H4 (cell line): ENCODE measurements at regions not wholly inside any gene's neighbourhood (a gene's known extent, or its start where the extent isn't known, plus 50 kb on each side); places are given as distances from the start of the nearest gene placed in this dataset.
"Not testable (repeated sequence)": the region's sequence is repeated elsewhere in the genome, so short reads cannot be mapped to it uniquely, and the experiment has no call there.

Source experiments
- DNase-seq: peaks from one replicate; pipeline ENCODE4 v3.0.0-alpha.2; 2015; ENCODE audit warnings: low spot score

DNA sequence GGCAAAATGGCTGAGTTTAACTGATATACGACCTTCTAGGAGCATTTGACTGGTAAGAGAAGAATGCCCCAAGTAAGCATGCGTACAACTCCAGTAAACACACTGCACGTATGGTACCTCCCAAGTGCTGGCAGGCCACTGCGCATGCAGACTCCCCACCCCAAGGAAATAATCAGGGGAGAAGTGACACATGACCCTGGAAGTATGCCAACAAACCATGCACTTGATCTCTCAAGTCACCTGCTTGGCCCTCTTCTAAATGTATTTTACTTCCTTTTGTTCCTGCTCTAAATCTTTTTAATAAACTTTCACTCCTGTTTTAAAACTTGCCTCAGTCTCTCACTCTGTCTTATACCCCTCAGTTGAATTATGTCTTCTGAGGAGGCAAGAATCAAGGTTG, 129.8 kb upstream of the COL5A2 start:
- DNase-seq = no peak

DNA sequence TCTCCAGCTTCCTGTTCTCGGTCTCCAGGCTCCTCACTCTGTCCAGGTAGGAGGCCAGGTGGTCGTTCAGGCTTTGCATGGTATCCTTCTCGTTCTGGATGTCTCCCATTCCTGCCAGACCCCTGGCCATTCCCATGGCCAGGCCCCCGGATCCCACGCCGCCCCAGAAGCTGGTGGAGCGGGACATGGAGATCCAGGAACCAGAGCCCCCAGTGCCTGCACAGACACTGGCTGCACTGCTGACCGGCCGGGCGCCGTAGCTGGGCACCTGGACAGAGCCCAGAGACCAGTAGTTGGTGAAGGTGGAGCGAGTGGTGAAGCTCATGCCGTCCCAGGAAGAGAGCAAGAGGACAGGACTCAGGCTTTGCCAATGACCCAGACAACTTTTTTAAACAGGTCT, 129.1 kb upstream of the WDR75 start:
- no peak for DNase-seq

DNA sequence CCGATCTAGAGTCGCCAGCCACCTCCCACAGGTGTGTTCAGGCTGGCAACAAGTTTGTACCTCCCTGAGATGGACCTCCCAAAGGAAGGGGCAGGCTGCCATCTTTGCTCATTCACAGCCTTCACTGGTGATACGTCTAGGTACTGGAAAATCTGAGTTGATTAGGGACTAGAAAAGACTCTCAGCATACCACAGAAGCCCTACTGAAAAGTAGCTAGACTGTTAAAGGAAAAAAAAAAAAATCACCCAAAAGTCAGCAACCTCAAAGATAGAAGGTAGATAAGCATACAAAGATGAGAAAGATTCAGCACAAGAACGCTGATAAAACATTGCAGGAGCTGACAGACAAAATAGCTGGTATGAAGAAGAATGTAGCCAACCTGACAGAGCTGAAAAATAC, 128.6 kb upstream of the WDR75 start:
- no peak for DNase-seq

DNA sequence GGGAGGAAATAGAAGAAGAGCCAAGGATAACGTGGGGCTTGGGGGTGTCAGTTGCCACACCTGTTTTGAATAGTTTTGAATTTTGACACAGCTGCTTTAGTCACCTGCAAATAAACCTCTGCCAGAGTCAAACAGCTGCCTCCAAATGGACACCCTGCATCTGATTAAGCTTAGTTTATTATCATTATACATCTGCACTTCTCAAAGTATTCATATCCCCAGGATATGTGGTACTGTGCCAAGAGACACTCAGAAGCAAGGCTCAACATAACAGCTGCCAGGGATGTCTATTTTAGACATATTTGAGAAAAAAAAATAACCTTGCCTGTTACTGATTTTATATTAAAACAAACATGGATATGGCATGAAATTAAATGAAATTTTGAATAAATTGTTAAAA, 122.5 kb upstream of the WDR75 start:
- DNase-seq = no peak

DNA sequence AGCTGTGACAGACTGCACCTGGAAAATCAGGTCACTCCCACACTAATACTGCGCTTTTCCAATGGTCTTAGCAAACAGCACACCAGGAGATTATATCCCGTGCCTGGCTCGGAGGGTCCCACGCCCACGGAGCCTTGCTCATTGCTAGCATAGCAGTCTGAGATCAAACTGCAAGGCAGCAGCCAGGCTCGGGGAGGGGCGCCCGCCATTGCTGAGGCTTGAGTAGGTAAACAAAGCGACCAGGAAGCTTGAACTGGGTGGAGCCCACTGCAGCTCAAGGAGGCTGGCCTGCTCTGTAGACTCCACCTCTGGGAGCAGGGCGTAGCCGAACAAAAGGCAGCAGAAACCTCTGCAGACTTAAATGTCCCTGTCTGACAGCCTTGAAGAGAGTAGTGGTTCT, 121.8 kb upstream of the WDR75 start:
- DNase-seq = not testable (repeated sequence)

DNA sequence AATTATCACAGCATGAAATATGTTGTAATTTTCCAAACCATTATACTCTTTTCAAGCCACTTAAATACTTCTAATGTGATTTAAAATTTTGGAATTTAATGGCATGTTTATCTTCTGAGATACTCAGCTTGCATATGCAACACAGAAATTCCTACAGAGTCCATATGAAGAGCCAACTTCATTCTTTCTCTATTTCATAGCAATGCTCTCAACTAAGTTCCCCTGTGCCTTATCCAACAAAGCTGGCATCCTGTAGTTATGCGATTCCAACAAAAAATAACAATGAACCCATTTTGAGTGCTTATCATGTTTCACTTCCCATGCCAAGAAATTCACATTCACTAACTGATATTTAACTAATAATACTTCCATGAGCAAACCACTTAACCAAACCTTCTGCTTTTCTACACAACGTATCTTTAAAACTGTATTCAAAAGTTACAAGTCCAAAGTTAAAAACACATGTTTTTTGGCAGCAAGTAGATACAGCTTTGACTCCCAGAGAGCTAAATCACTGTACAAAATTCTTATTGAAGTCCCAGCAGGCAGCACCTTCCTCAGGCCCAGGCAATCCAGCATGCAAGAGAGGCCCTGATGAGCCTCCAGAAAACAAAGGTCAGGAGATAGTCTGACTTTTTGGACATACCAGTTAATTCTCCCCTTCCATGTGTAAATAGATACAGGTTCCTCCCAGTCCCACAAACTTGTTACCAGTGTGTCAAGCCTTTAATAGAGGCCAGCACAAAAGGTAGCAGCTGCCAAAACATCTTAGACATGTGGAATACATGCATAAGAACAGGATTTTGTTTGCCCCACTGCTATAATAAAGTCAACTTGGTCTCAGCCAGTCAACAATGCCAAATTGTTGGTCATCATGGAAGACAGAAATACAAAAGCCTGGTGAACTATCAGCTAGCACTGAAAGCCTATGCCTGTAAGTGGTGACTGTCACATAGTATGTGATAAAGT, 113.1 kb upstream of the WDR75 start:
- DNase-seq = no peak

DNA sequence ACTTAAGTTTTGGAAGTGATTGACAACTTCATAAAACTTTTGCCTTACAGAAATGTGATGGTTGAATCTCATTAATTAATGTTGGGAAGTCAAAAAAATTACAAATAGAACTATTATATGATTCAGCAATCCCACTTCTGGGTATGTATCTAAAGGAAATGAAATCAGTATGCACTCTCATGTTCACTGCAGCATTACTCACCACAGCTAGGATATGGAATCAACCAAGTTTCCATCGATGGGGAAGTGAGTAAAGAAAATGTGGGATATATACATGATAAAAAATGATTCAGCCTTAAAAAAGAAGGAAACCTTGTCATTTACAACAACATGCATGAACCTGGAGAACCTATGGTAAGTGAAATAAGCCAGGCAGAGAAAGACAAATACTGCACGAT, 112.4 kb upstream of the WDR75 start:
- DNase-seq = no peak

DNA sequence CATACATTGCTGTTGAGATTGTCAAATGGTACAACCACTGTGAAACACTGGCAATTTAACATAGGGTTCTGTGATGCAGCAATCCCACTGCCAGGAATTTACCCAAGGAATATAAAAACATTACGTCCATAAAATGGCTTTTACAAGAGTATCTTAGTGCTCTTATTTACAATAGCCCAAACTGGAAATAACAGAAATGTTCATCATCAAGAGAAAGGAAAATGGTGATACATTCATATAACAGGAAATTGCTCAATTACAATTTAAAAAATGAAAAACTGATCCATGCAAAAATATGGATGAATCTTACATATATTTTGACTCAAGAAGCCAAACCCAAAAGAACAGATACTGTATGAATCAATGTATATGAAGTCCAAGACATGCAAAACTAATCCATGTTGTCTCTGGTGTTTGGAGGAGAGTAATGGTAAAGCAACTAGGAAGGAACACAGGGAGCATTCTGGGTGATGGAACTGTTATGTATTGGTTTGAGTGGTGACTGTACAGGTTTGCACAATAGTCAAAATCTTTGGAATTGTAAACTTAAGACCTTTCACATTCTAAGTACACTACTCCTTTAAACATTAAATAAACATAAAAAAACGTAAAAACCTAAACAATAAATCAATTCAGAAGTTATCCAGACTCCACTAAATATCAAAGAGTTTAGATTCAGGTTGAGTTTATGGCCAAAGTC, 104.8 kb upstream of the WDR75 start:
- no peak for DNase-seq

DNA sequence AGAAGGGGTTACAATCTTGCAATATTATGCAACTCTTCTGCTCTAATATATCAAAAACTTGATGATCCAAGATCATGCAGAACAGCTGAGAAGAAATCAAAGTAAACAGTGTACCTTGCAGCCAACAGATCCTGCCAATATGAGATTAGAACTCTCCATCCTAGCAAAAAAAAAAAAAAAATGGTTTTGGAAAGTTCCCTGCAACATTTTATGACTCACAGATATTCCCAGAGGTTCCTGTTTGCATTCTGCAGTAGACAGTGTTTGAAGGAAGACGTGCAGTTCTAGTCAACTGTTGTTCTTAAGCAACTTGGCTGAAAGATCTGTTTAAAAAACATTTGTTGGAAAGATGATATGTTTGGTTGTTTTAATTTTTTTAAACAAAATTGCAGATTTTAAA, 103.6 kb upstream of the WDR75 start:
- DNase-seq = peak; percentile 21

DNA sequence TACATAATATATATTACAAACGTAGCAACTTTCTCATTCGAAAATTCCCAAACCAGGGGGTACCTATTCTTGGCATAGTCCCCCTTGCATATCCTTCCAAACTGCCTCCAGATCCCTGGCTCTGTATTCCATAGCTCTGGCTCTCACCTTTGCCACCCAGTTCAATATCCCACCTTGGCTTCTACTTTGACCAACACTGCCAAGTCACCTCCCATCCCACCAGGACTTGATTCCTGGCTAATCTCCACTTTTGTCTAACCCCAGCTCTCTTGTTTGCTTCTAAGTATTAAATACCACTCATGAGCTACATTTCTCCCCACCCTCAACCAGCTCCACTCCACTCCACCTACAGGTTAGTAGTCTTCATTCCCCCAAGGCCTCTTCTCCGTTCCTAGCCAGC, 103.2 kb upstream of the WDR75 start:
- DNase-seq = no peak

DNA sequence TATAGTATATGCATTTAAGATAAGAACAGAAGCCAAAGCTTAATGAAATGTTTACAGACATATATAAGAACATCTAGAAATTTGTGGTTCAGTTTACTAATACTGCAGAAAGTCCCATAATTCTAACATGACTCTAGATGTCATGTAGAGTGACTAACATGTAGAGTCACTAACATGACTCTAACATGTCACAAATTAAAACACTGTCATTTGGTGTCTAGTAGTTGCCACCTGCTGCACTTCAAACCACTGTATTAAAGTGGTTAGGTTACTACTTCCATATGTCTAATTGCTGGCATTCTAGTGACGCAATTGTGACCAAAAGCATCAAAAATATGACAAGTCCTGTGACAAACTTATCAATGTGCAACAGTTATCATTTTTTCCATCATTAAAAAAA, 100.2 kb upstream of the WDR75 start:
- no peak for DNase-seq

DNA sequence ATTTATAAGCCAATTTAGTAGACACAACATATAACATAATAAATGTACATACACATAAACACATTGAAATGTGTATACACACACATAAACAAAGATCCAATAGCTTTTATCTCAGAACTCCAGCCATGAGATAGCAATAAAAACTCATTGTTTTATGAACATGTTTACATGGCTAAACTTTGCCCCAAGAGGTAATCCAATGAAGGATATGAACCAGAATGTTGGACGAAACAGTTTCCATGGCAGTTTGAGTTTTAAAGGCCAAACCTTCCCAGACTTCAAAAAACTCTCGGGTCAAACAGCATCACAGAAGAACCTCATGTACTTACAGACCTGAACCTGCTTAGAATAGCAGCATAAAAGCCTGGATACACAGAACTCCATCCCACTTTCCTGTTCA, 97.2 kb upstream of the WDR75 start:
- no peak for DNase-seq

DNA sequence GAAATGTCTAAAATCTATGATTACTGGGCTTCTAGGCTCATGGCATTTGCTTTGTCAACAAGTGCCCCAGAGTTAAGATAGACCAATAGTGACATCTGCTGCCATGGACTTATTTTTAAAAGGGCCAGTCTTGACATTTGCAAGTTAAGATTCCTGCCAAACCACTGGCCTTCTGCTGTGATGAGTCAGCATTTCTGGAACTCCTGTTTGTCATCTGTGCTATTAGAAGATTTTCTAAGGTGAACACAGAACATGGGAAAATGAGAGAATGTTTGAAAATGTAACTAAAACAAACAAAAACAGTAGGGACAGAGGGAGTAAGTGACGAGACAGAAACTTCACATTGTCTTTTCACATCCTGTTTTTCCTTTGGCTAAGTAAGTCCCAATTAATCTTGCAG, 93.7 kb upstream of the WDR75 start:
- peak; percentile 92 for DNase-seq

DNA sequence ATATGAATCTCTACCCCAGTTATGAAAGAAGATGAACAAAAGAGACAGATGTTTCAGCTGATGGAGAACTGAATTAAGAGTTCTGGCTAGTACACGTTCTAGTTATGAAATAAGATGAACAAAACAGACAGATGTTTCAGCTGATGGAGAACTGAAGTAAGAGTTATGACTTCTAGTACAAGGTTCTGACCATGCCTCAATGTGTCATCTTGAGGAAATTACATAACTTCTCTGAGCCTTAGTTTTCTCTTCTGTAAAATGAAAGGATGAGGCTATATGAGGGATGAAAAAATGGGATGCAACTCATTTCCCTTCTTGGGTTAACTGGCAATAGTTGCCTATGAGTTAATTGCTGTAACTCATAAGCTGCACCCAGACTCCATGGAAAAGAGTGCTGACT, 92.9 kb upstream of the WDR75 start:
- no peak for DNase-seq

DNA sequence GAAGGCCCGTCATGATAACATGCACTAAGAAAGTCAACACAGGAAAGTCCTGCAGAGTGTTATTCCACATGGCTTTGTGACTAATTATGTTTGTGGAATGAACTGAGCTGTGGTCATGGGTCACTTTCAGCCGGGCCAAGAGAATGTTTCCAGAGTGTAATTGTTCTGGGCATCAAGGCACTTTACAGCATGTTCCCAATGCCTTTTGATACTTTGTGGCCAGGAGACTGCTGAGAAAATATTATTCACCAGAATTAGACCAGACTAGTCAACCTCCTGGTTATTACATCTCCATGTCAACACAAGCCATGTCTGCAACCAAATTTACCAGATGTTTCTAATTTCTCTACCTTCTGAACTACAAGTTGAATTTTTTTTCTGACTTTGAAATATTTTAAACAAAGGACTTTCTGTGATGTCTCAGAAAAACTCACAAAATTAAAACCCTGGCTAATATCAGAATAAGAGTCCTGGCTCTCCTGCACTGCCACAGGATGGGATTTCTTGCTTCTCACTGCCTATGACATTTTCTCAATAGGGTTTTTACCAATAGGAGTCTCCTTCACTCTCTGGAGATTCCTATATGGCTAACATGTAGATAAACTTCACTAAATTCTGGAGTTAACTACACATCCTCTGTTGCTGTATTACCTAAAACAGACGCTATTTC, 90.6 kb upstream of the WDR75 start:
- DNase-seq = peak; percentile 83

DNA sequence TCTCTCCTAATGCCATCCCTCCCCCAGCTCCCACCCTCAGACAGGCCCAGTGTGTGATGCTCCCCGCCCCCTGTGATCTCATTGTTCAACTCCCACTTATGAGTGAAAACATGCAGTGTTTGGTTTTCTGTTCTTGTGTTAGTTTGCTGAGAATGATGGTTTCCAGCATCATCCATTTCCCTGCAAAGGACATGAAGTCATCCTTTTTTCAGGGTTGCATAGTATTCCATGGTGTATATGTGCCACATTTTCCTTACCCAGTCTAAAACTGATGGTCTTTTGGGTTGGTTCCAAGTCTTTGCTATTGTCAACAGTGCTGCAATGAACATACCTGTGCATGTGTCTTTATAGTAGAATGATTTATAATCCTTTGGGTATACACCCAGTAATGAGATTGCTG, 89.3 kb upstream of the WDR75 start:
- DNase-seq = not testable (repeated sequence)

DNA sequence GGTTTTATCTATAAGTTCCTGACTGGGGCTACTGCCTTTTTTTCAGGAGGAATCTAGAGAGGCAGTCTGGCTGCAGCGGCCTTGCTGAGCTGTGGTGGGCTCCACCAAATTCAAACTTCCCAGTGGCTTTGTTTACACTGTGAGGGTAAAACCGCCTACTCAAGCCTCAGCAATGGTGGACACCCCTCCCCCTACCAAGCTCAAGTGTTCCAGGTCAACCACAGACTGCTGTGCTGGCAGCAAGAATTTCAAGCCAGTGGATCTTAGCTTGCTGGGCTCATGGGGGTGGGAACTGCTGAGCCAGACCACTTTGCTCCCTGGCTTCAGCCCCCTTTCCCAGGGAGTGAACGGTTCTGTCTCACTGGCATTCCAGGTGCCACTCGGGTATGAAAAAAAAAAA, 83.9 kb upstream of the WDR75 start:
- DNase-seq = peak; percentile 51

DNA sequence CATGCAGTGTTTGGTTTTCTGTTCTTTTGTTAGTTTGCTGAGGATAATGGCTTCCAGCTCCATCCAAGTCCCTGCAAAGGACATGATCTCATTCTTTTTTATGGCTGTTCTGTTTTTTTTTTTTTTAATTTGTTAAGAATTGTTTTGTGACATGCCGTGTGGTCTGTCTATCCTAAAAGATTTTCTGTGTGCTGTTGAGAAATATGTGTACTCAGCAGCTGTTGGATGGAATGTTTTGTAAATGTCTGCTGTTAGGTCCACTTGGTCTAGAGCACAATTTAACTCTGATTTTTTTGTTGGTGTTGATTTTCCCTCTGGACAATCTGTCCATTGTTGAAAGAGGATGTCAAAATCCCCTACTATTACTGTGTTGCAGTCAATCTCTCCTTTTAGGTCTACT, 80.4 kb upstream of the WDR75 start:
- DNase-seq = no peak

DNA sequence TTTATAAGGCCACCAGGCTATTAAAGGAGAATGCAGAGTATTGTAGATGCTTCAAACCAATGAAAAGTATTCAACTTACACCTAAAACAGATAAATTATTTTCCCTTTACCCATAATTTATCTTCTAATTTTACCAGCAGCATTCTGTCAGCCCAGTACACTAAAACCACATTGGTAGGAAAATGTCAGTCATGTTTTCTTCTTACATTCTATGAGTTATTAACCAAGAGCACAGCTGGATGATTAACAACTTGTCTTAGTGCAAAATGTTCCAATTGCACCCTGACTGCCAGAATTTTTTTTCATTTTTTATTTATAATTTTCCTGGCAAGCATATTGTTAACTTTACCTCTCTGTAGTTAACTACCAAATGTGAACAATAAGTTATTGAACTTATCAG, 79.0 kb upstream of the WDR75 start:
- no peak for DNase-seq

DNA sequence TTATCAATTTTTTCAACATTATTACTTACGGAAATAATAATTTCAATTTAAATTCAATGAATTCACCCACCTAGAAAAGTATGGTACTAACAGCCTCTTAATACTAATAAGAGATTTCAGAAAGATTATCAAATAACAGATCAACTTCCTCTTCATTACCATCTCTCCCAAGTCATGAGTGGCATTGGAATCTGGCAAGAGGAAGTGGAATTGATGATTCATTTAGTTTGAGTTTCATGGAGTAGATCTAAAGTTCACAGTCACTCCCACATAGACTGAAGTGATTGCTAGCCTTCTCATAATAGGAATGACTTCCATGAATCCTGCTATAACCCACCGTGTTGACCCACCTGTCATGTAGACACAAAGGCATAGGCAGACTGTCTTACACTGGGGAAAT, 77.7 kb upstream of the WDR75 start:
- no peak for DNase-seq

DNA sequence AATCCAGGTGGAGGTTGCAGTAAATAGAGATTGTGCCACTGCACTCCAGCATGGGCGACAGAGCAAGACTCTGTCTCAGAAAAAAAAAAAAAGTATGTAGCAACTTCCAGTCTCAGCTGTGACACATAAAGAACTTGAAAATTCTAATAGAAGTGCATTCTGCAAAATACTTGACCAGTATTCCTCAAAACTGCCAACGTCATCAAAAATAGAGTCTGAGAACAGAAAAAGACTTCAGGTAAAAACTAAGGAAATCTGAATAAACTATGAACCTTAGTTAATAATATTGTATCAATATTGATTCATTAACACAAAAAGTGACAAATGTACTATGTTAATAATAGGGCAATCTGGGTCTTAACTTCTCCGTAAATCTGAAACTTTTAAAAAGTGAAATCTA, 76.7 kb upstream of the WDR75 start:
- DNase-seq = no peak

DNA sequence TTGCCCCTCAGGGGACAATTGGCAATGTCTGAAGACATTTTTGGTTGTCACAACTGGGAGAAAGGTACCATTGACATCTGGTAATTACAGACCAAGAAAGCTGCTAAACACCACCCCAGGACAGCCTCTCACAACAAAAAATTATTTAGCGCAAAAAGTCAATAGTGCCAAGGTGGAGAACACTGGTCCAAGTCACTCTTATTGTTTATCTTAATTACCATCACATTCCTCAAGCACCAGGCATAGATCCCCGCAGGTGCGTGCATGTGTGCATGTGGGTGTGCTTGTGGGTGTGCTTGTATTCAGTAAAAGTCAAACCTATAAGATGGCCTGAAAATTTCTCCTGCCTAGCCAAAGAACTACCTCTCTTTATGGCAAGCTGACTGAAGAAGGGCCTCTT, 74.9 kb upstream of the WDR75 start:
- DNase-seq = no peak

DNA sequence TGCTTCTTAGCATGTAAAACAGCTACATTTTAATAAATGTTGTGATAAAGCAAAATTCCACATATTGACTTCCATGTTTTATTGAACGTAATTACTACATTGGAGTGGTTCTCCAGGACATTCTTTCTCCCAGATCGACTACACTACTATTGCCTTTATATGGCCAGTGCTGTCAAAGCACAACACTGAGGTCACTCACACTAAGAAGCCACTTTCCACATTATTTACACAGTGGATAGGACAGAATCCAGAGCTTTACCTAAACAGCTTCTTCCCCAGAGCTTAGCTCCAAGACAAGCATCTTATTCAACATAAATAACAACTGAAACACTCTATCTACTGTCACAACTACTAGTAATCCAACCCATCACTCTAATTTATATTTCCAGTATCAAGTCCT, 73.9 kb upstream of the WDR75 start:
- no peak for DNase-seq
